ENCODE measurements at regions not wholly inside any gene's neighbourhood (a gene's known extent, or its start where the extent isn't known, plus 50 kb on each side); places are given as distances from the start of the nearest gene placed in this dataset.

DNA sequence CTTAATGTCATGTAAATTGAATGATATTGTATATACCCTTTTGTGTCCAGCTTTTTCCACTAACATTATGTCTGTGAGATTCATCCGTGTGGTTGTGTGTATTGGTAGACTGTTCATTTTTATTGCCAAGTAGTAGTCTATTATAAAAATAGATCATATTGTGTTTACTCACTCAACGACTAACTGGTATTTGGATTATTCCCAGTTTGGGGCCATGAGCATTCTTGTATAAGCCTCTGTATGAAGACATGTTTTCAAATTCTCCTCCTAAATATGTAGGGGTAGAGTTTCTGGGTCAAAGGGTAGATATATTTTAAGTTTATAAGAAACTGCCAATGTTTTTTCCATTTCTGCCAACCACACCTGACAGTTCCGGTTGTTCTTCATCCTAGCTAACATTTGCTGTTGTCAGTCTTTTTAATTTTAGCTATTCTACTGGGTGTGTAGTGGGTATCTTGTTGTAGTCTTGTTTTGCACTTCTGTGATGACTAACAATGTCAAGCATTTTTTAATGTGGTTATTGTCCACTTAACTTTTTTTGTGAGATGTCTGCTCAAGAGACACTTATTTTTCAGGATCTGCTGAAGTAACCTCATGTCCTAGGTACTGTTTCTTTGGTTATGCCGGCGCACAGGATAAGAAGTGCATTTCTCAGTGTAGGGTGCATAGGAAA, 93.2 kb downstream of the DACT1 start:
- TF ChIP-seq IRF2 (CRISPR knock-in tag; IDR thresholded peaks at IDR 0.05; ENCODE audit: borderline replicate concordance, low read depth) (no peak), MXD4 (CRISPR knock-in tag; IDR thresholded peaks at IDR 0.05; ENCODE audit: borderline replicate concordance) (no peak), CTCF (IDR thresholded peaks at IDR 0.05) (no peak), MYBL2 (CRISPR knock-in tag; IDR thresholded peaks at IDR 0.05) (no peak), NR2C2 (CRISPR knock-in tag; IDR thresholded peaks at IDR 0.05) (no peak)
- TF ChIP-seq, protein P1, sequence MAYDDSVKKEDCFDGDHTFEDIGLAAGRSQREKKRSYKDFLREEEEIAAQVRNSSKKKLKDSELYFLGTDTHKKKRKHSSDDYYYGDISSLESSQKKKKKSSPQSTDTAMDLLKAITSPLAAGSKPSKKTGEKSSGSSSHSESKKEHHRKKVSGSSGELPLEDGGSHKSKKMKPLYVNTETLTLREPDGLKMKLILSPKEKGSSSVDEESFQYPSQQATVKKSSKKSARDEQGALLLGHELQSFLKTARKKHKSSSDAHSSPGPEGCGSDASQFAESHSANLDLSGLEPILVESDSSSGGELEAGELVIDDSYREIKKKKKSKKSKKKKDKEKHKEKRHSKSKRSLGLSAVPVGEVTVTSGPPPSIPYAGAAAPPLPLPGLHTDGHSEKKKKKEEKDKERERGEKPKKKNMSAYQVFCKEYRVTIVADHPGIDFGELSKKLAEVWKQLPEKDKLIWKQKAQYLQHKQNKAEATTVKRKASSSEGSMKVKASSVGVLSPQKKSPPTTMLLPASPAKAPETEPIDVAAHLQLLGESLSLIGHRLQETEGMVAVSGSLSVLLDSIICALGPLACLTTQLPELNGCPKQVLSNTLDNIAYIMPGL (CRISPR knock-in tag; IDR thresholded peaks at IDR 0.05): no peak
